Neural progenitor cell (in vitro differentiated cells): ENCODE measurements at regions not wholly inside any gene's neighbourhood (a gene's known extent, or its start where the extent isn't known, plus 50 kb on each side); places are given as distances from the start of the nearest gene placed in this dataset.

Source experiments
- DNase-seq: peaks from one replicate; pipeline ENCODE4 v3.0.0-alpha.2; 2016; ENCODE audit warnings: low spot score
- H2AFZ ChIP-seq: fragments of 200-600 bp; sonication (generic); replicated peaks from 2 replicates; pipeline ENCODE4 v1.6.1; 2016; ENCODE audit warnings: antibody characterized with exemption
- H3F3A ChIP-seq: fragments of 200-600 bp; sonication (generic); 2 replicates; pipeline ENCODE4 v1.6.1; 2016; ENCODE audit warnings: antibody characterized with exemption, low read depth
- H3K27ac ChIP-seq: fragments of 200-600 bp; sonication (generic); 2 replicates; pipeline ENCODE4 v1.5.1; 2016; ENCODE audit warnings: mild to moderate bottlenecking
- H3K27me3 ChIP-seq: fragments of 200-600 bp; sonication (generic); 2 replicates; pipeline ENCODE4 v1.6.1; 2016; ENCODE audit warnings: mild to moderate bottlenecking, moderate library complexity
- H3K36me3 ChIP-seq: fragments of 200-600 bp; sonication (generic); 2 replicates; pipeline ENCODE4 v1.5.1; 2016
- H3K4me1 ChIP-seq: fragments of 200-600 bp; sonication (generic); 2 replicates; pipeline ENCODE4 v1.6.1; 2016; ENCODE audit warnings: mixed run types
- H3K4me2 ChIP-seq: fragments of 200-600 bp; sonication (generic); 2 replicates; pipeline ENCODE4 v1.6.1; 2016
- H3K4me3 ChIP-seq: fragments of 200-600 bp; sonication (generic); 2 replicates; pipeline ENCODE4 v1.5.1; 2016
- H3K79me2 ChIP-seq: fragments of 200-600 bp; sonication (generic); 2 replicates; pipeline ENCODE4 v1.6.1; 2016; ENCODE audit warnings: low read depth
- H3K9ac ChIP-seq: fragments of 200-600 bp; sonication (generic); 2 replicates; pipeline ENCODE4 v1.6.1; 2016
- H3K9me3 ChIP-seq: fragments of 200-600 bp; sonication (generic); 2 replicates; pipeline ENCODE4 v1.5.1; 2016; ENCODE audit warnings: low read depth
- H4K20me1 ChIP-seq: fragments of 200-600 bp; sonication (generic); 2 replicates; pipeline ENCODE4 v1.6.1; 2016; ENCODE audit warnings: low read depth
- H3K27ac Mint-ChIP-seq: 3 replicates; pipeline ENCODE4 v1.8.0; 2021; ENCODE audit warnings: mixed read lengths
- H3K27me3 Mint-ChIP-seq: 2 replicates; pipeline ENCODE4 v1.8.0; 2022; ENCODE audit warnings: low read depth, mild to moderate bottlenecking, inconsistent platforms, moderate library complexity, mixed read lengths; ENCODE audit not compliant: insufficient read depth
- H3K36me3 Mint-ChIP-seq: 3 replicates; pipeline ENCODE4 v1.8.0; 2021; ENCODE audit warnings: mixed read lengths
- H3K4me1 Mint-ChIP-seq: 3 replicates; pipeline ENCODE4 v1.8.0; 2021; ENCODE audit warnings: mixed read lengths
- H3K4me3 Mint-ChIP-seq: 3 replicates; pipeline ENCODE4 v1.8.0; 2021; ENCODE audit warnings: mild to moderate bottlenecking, moderate library complexity, mixed read lengths
- H3K9me3 Mint-ChIP-seq: 3 replicates; pipeline ENCODE4 v1.8.0; 2020; ENCODE audit warnings: mixed read lengths
- EZH2 ChIP-seq: fragments of 200-600 bp; sonication (generic); IDR thresholded peaks from 2 replicates; pipeline ENCODE4 v1.6.1; 2017; ENCODE audit warnings: antibody characterized with exemption, mild to moderate bottlenecking, moderate library complexity
- EZH2phosphoT487 ChIP-seq: fragments of 200-600 bp; sonication (generic); IDR thresholded peaks from 2 replicates; pipeline ENCODE4 v1.6.1; 2017; ENCODE audit warnings: antibody characterized with exemption
- TF ChIP-seq, protein P1 (sequence below): fragments of 200-600 bp; sonication (generic); IDR thresholded peaks from 2 replicates; pipeline ENCODE4 v1.5.1; 2017; ENCODE audit warnings: antibody characterized with exemption, mild to moderate bottlenecking

DNA sequence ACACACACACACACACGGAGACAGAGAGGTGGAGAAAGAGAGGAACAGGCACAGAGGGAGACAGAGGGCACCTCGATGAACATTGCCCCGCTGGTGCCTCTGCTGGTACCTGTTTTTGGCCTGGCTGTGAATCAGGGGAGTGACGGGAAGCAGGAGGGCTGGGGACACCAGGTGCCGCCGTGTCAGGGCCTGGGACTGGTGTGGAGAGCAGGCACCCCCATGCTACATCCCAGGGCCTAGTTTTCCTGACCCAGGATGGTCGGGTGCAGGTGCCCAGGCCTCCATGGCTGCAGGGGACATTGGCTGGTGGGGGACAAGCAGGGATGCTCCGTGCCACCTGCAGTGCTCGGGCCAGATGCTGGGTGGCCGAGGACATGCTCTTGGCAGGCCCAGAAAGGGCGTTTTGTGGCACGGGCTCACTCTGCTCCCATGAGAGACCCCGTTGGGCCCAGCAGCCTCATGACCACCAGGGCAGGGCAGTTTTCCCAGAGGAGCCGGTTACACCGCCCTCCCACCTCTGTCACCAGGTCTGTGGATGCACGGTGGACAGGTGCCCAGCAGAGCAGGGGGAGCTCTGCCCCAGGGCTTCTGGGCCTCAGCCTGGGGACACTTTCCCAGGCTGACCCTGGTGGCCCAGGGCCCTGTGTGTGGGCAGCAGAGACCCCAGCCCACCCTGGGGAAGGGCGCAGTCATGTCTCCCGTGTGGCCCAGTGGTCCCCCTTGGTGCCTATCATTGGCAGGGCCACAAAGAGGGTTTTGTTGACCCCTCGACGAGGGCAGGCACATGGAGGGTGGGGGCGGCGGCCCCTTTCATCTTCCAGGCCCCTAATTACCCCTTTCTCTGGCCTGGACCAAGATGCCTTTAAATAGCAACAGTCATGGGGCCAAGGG is 207.5 kb upstream of the RTL1 start:
- no peaks in the 10 kb centered on the region for H4K20me1 ChIP-seq
- Mint-ChIP-seq H3K36me3 (no peaks in the 10 kb centered on the region), H3K4me3 (peak overlapping the region; percentile 6), H3K27ac (peak overlapping the region; percentile 79), H3K4me1 (peaks cover 19% of the 10 kb centered on the region), H3K9me3 (no peaks in the 10 kb centered on the region), H3K27me3 (peaks cover 8% of the 10 kb centered on the region)
- H3K27me3 ChIP-seq = no peaks in the 10 kb centered on the region
- H2AFZ ChIP-seq = no peak overlapping the region
- no peak overlapping the region for H3K4me3 ChIP-seq
- no peaks in the 10 kb centered on the region for H3F3A ChIP-seq
- H3K4me1 ChIP-seq = no peaks in the 10 kb centered on the region
- DNase-seq = no peak
- H3K79me2 ChIP-seq = no peaks in the 10 kb centered on the region
- H3K9me3 ChIP-seq = no peaks in the 10 kb centered on the region
- TF ChIP-seq EZH2 (no peak), EZH2phosphoT487 (no peak)
- TF ChIP-seq, protein P1, sequence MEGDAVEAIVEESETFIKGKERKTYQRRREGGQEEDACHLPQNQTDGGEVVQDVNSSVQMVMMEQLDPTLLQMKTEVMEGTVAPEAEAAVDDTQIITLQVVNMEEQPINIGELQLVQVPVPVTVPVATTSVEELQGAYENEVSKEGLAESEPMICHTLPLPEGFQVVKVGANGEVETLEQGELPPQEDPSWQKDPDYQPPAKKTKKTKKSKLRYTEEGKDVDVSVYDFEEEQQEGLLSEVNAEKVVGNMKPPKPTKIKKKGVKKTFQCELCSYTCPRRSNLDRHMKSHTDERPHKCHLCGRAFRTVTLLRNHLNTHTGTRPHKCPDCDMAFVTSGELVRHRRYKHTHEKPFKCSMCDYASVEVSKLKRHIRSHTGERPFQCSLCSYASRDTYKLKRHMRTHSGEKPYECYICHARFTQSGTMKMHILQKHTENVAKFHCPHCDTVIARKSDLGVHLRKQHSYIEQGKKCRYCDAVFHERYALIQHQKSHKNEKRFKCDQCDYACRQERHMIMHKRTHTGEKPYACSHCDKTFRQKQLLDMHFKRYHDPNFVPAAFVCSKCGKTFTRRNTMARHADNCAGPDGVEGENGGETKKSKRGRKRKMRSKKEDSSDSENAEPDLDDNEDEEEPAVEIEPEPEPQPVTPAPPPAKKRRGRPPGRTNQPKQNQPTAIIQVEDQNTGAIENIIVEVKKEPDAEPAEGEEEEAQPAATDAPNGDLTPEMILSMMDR = no peak
- no peak overlapping the region for H3K27ac ChIP-seq
- no peak overlapping the region for H3K9ac ChIP-seq
- no peaks in the 10 kb centered on the region for H3K36me3 ChIP-seq
- no peak overlapping the region for H3K4me2 ChIP-seq

GRCh38 chr14:101111620-101112290 is 208.2 kb upstream of the RTL1 start:
- H3K4me3 Mint-ChIP-seq = no peak overlapping the region

DNA sequence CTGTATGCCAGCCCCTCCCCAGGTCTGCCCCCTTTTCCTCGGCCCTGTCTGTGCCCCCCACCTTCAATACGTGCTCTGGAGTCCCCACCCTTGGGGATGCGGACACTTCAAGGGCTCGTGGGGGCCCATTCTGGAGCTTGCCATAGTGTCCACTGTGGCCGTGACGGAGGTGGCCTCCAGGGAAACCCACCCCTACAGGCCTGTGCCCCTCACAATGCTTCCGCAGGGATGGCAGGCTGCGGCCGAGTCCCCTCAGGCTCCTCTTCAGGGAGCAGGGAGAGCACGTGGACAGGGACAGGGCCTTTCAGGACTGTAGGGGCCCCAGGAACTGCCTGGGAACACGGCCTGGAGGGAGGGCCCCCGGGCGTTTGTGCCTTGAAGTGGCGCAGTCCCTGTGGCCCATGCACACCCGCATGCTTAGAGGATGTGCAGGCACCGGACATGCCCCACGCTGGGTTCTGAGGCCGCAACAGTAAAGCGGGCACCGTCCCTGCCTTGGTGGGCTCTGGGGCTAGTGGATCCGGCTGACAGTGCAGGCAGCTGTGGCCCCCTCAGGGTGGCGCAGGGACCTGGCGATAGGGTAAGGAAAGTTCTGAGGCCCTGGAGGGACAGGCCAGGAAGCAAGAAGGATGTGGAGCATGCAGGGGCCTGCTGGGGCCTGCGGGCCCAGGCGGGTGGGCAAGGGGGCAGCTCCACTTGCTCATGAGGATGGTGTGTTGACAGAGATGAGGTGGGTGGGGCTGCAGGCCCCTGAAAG is 209.0 kb upstream of the RTL1 start:
- Histone ChIP-seq H3K27ac (no peak overlapping the region), H3K4me3 (no peak overlapping the region), H3F3A (no peaks in the 10 kb centered on the region), H2AFZ (no peak overlapping the region), H3K4me1 (no peaks in the 10 kb centered on the region), H3K27me3 (no peaks in the 10 kb centered on the region), H3K36me3 (no peaks in the 10 kb centered on the region), H3K9me3 (no peaks in the 10 kb centered on the region), H3K4me2 (no peak overlapping the region), H4K20me1 (no peaks in the 10 kb centered on the region), H3K79me2 (no peaks in the 10 kb centered on the region), H3K9ac (no peak overlapping the region)
- H3K27me3 Mint-ChIP-seq = peaks cover 14% of the 10 kb centered on the region
- peaks cover 19% of the 10 kb centered on the region for H3K4me1 Mint-ChIP-seq
- TF ChIP-seq EZH2 (no peak), EZH2phosphoT487 (no peak)
- TF ChIP-seq, protein P1 = no peak
- no peaks in the 10 kb centered on the region for H3K36me3 Mint-ChIP-seq
- no peak overlapping the region for H3K27ac Mint-ChIP-seq
- DNase-seq = no peak
- no peak overlapping the region for H3K4me3 Mint-ChIP-seq
- no peaks in the 10 kb centered on the region for H3K9me3 Mint-ChIP-seq

More at GRCh38 chr14:101111620-101112290, 208.2 kb upstream of the RTL1 start:
- Histone ChIP-seq H3K27ac (no peak overlapping the region), H4K20me1 (no peaks in the 10 kb centered on the region), H3F3A (no peaks in the 10 kb centered on the region), H3K27me3 (no peaks in the 10 kb centered on the region), H3K9me3 (no peaks in the 10 kb centered on the region), H3K36me3 (no peaks in the 10 kb centered on the region), H3K4me1 (no peaks in the 10 kb centered on the region), H3K4me2 (no peak overlapping the region), H3K4me3 (no peak overlapping the region), H3K9ac (no peak overlapping the region), H3K79me2 (no peaks in the 10 kb centered on the region), H2AFZ (no peak overlapping the region)
- TF ChIP-seq EZH2phosphoT487 (no peak), EZH2 (no peak)
- TF ChIP-seq, protein P1 = no peak
- no peak for DNase-seq
- H3K4me1 Mint-ChIP-seq = peaks cover 19% of the 10 kb centered on the region
- no peaks in the 10 kb centered on the region for H3K9me3 Mint-ChIP-seq
- H3K27me3 Mint-ChIP-seq = peaks cover 11% of the 10 kb centered on the region
- H3K36me3 Mint-ChIP-seq = no peaks in the 10 kb centered on the region
- H3K27ac Mint-ChIP-seq = no peak overlapping the region
